HAP-1 (cell line): ENCODE measurements at regions not wholly inside any gene's neighbourhood (a gene's known extent, or its start where the extent isn't known, plus 50 kb on each side); places are given as distances from the start of the nearest gene placed in this dataset.
"Not testable (repeated sequence)": the region's sequence is repeated elsewhere in the genome, so short reads cannot be mapped to it uniquely, and the experiment has no call there.

Experiments used
- DNase-seq, 2 experiments: peaks; one replicate each; pipeline ENCODE4 v3.0.0-alpha.2; 2016 to 2020; ENCODE audit warnings: low spot score in 2 of 2
- H3K27me3 ChIP-seq: fragments of 250-450 bp; sonication (Bioruptor Pico); 2 replicates; pipeline ENCODE4 v1.5.1; 2020; ENCODE audit warnings: low read depth, mild to moderate bottlenecking, moderate library complexity
- H3K36me3 ChIP-seq: fragments of 250-450 bp; sonication (Bioruptor Pico); replicated peaks from 2 replicates; pipeline ENCODE4 v1.5.1; 2020; ENCODE audit warnings: mild to moderate bottlenecking
- H3K4me1 ChIP-seq: fragments of 250-450 bp; sonication (Bioruptor Pico); 2 replicates; pipeline ENCODE4 v1.5.1; 2020; ENCODE audit warnings: mild to moderate bottlenecking
- H3K4me3 ChIP-seq: fragments of 250-450 bp; sonication (Bioruptor Pico); 2 replicates; pipeline ENCODE4 v1.5.1; 2020; ENCODE audit warnings: mild to moderate bottlenecking, moderate library complexity
- H3K9me3 ChIP-seq: fragments of 250-450 bp; sonication (Bioruptor Pico); 2 replicates; pipeline ENCODE4 v1.5.1; 2020; ENCODE audit warnings: mild to moderate bottlenecking, moderate library complexity
- in situ Hi-C: fragments of 300-500 bp; cut with MboI; formaldehyde crosslinking; loops from 3 replicates; pipeline ENCODE4 v1.14.3; 2020; ENCODE audit warnings: low sequenced_read_pairs, inconsistent platforms, mixed read lengths

- Histone ChIP-seq H3K9me3 (no peaks in the 10 kb centered on the region), H3K27me3 (no peaks in the 10 kb centered on the region), H3K4me3 (no peak overlapping the region), H3K36me3 (no peaks in the 10 kb centered on the region), H3K4me1 (no peaks in the 10 kb centered on the region)
- no peak for DNase-seq
- in situ Hi-C loops = no loop called here
These were observed 1293.7 kb downstream of the EPHA7 start for GRCh38 chr6:92125681-92126080.

- Histone ChIP-seq H3K4me3 (no peak overlapping the region), H3K27me3 (no peaks in the 10 kb centered on the region), H3K36me3 (no peaks in the 10 kb centered on the region), H3K4me1 (no peaks in the 10 kb centered on the region), H3K9me3 (no peaks in the 10 kb centered on the region)
- DNase-seq = no peak
- in situ Hi-C loops = no loop called here
These were observed 1295.1 kb downstream of the EPHA7 start for GRCh38 chr6:92124200-92124651.

GRCh38 chr6:92122746-92123145 is 1296.6 kb downstream of the EPHA7 start:
- H3K27me3 ChIP-seq = no peaks in the 10 kb centered on the region
- H3K36me3 ChIP-seq = no peaks in the 10 kb centered on the region
- DNase-seq = no peak
- no peak overlapping the region for H3K4me3 ChIP-seq
- no peaks in the 10 kb centered on the region for H3K4me1 ChIP-seq
- in situ Hi-C loops = no loop called here
- H3K9me3 ChIP-seq = no peaks in the 10 kb centered on the region

GRCh38 chr6:92121228-92121627 is 1298.1 kb downstream of the EPHA7 start:
- in situ Hi-C loops = no loop called here

GRCh38 chr6:92117800-92118199 is 1301.6 kb downstream of the EPHA7 start:
- no peaks in the 10 kb centered on the region for H3K27me3 ChIP-seq
- in situ Hi-C loops = no loop called here
- H3K4me1 ChIP-seq = no peaks in the 10 kb centered on the region
- no peaks in the 10 kb centered on the region for H3K36me3 ChIP-seq
- no peak for DNase-seq
- H3K9me3 ChIP-seq = no peaks in the 10 kb centered on the region
- no peak overlapping the region for H3K4me3 ChIP-seq

More at GRCh38 chr6:92121228-92121627, 1298.1 kb downstream of the EPHA7 start:
- H3K36me3 ChIP-seq = no peaks in the 10 kb centered on the region
- H3K4me1 ChIP-seq = no peaks in the 10 kb centered on the region
- no peak overlapping the region for H3K4me3 ChIP-seq
- no peaks in the 10 kb centered on the region for H3K9me3 ChIP-seq
- H3K27me3 ChIP-seq = no peaks in the 10 kb centered on the region
- no peak for DNase-seq

GRCh38 chr6:92114797-92115196 is 1304.6 kb downstream of the EPHA7 start:
- DNase-seq = no peak
- Histone ChIP-seq H3K9me3 (no peaks in the 10 kb centered on the region), H3K36me3 (no peaks in the 10 kb centered on the region), H3K27me3 (no peaks in the 10 kb centered on the region), H3K4me1 (no peaks in the 10 kb centered on the region), H3K4me3 (no peak overlapping the region)
- in situ Hi-C loops = no loop called here

GRCh38 chr6:92114091-92114675 is 1305.2 kb downstream of the EPHA7 start:
- in situ Hi-C loops = no loop called here

GRCh38 chr6:92111386-92111785 is 1308.0 kb downstream of the EPHA7 start:
- in situ Hi-C loops = no loop called here
- no peak overlapping the region for H3K4me3 ChIP-seq
- no peaks in the 10 kb centered on the region for H3K4me1 ChIP-seq
- no peak for DNase-seq
- H3K27me3 ChIP-seq = no peaks in the 10 kb centered on the region
- no peaks in the 10 kb centered on the region for H3K9me3 ChIP-seq
- no peaks in the 10 kb centered on the region for H3K36me3 ChIP-seq

More at GRCh38 chr6:92114091-92114675, 1305.2 kb downstream of the EPHA7 start:
- no peaks in the 10 kb centered on the region for H3K27me3 ChIP-seq
- H3K36me3 ChIP-seq = no peaks in the 10 kb centered on the region
- DNase-seq = no peak
- H3K9me3 ChIP-seq = no peaks in the 10 kb centered on the region
- no peak overlapping the region for H3K4me3 ChIP-seq
- H3K4me1 ChIP-seq = no peaks in the 10 kb centered on the region

GRCh38 chr6:92110403-92110802 is 1309.0 kb downstream of the EPHA7 start:
- Histone ChIP-seq H3K9me3 (no peaks in the 10 kb centered on the region), H3K27me3 (no peaks in the 10 kb centered on the region), H3K36me3 (no peaks in the 10 kb centered on the region), H3K4me3 (no peak overlapping the region), H3K4me1 (no peaks in the 10 kb centered on the region)
- in situ Hi-C loops = no loop called here
- no peak for DNase-seq

- Histone ChIP-seq H3K9me3 (no peaks in the 10 kb centered on the region), H3K27me3 (no peaks in the 10 kb centered on the region), H3K4me3 (no peak overlapping the region), H3K36me3 (no peaks in the 10 kb centered on the region), H3K4me1 (no peaks in the 10 kb centered on the region)
- in situ Hi-C loops = no loop called here
- DNase-seq = no peak
These were observed 1309.4 kb downstream of the EPHA7 start for GRCh38 chr6:92109956-92110355.

GRCh38 chr6:92109256-92109655 is 1310.1 kb downstream of the EPHA7 start:
- Histone ChIP-seq H3K4me3 (no peak overlapping the region), H3K36me3 (no peaks in the 10 kb centered on the region), H3K9me3 (no peaks in the 10 kb centered on the region), H3K27me3 (no peaks in the 10 kb centered on the region), H3K4me1 (no peaks in the 10 kb centered on the region)
- DNase-seq = no peak
- in situ Hi-C loops = no loop called here

- H3K36me3 ChIP-seq = no peaks in the 10 kb centered on the region
- no peaks in the 10 kb centered on the region for H3K27me3 ChIP-seq
- no peak for DNase-seq
- no peak overlapping the region for H3K4me3 ChIP-seq
- in situ Hi-C loops = no loop called here
- H3K4me1 ChIP-seq = no peaks in the 10 kb centered on the region
- no peaks in the 10 kb centered on the region for H3K9me3 ChIP-seq
These were observed 1332.6 kb downstream of the EPHA7 start for GRCh38 chr6:92086750-92087149.

- in situ Hi-C loops, H3K4me1 ChIP-seq, H3K36me3 ChIP-seq, H3K4me3 ChIP-seq, DNase-seq, H3K9me3 ChIP-seq, H3K27me3 ChIP-seq: not testable (repeated sequence)
These were observed 1335.4 kb downstream of the EPHA7 start for GRCh38 chr6:92083914-92084313.

- Histone ChIP-seq H3K36me3 (no peaks in the 10 kb centered on the region), H3K4me3 (no peak overlapping the region), H3K27me3 (no peaks in the 10 kb centered on the region), H3K9me3 (no peaks in the 10 kb centered on the region), H3K4me1 (no peaks in the 10 kb centered on the region)
- in situ Hi-C loops = no loop called here
- DNase-seq = no peak
These were observed 1347.0 kb downstream of the EPHA7 start for GRCh38 chr6:92072387-92072786.

GRCh38 chr6:92069781-92070180 is 1349.6 kb downstream of the EPHA7 start:
- Histone ChIP-seq H3K27me3 (no peaks in the 10 kb centered on the region), H3K4me1 (no peaks in the 10 kb centered on the region), H3K4me3 (no peak overlapping the region), H3K9me3 (no peaks in the 10 kb centered on the region), H3K36me3 (no peaks in the 10 kb centered on the region)
- DNase-seq = no peak
- in situ Hi-C loops = no loop called here
